ENCODE measurements at regions not wholly inside any gene's neighbourhood (a gene's known extent, or its start where the extent isn't known, plus 50 kb on each side); places are given as distances from the start of the nearest gene placed in this dataset.

GRCh38 chr13:44273216-44273615, 100.4 kb upstream of the SERP2 start:
- no peak for TF ChIP-seq CTCF (conservative IDR thresholded peaks at IDR 0.05 in 1 of 2, IDR thresholded peaks at IDR 0.05 in 1 of 2; ENCODE audit: low read depth in 1 of 2, low read length in 2 of 2)
- TF ChIP-seq EZH2 (IDR thresholded peaks at IDR 0.05; ENCODE audit: low read length, missing control alignments): no peak

Measured in fibroblast of lung (primary cell).